Osteocyte (in vitro differentiated cells): ENCODE measurements at regions not wholly inside any gene's neighbourhood (a gene's known extent, or its start where the extent isn't known, plus 50 kb on each side); places are given as distances from the start of the nearest gene placed in this dataset.

Source experiments
- DNase-seq: peaks from one replicate; pipeline ENCODE4 v3.0.0; 2021; ENCODE audit warnings: mixed read lengths; ENCODE audit not compliant: unreplicated experiment; ENCODE audit errors: extremely low spot score
- H3K27ac Mint-ChIP-seq: one replicate; pipeline ENCODE4 v1.8.0; 2021; ENCODE audit warnings: mild to moderate bottlenecking, mixed read lengths; ENCODE audit not compliant: unreplicated experiment
- H3K27me3 Mint-ChIP-seq: one replicate; pipeline ENCODE4 v1.8.0; 2021; ENCODE audit warnings: mixed read lengths; ENCODE audit not compliant: unreplicated experiment
- H3K36me3 Mint-ChIP-seq: one replicate; pipeline ENCODE4 v1.8.0; 2021; ENCODE audit warnings: mixed read lengths; ENCODE audit not compliant: unreplicated experiment
- H3K4me1 Mint-ChIP-seq: one replicate; pipeline ENCODE4 v1.8.0; 2021; ENCODE audit warnings: mixed read lengths; ENCODE audit not compliant: unreplicated experiment
- H3K4me3 Mint-ChIP-seq: one replicate; pipeline ENCODE4 v1.8.0; 2021; ENCODE audit warnings: mild to moderate bottlenecking, moderate library complexity, mixed read lengths; ENCODE audit not compliant: unreplicated experiment
- H3K9me3 Mint-ChIP-seq: one replicate; pipeline ENCODE4 v1.8.0; 2021; ENCODE audit warnings: mixed read lengths; ENCODE audit not compliant: unreplicated experiment
- TF ChIP-seq, protein P1 (sequence below): fragments of 200-600 bp; sonication (generic); IDR thresholded peaks from 2 replicates; pipeline ENCODE4 v1.5.0; 2021; ENCODE audit warnings: antibody characterized with exemption, mild to moderate bottlenecking, moderate library complexity

DNA sequence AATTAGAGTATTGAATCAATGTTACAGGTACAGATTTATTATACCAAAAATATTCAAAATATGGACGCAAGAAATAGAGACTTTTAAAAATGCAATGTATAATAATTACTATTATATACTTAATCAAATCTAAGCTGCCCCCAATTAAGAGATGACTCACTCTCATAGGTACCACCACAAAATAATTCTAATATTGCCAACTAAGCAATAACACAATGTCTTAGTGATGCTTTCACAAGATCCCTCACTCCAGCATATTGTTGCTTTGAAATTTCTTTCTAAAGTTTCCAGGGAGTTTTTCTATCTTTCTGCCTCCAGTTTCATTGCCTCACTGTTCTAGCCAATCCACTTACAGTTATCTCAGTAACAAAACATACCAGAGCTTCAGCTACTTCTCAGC lies 270.0 kb upstream of the PABPC4L start:
- H3K4me1 Mint-ChIP-seq = no peaks in the 10 kb centered on the region
- TF ChIP-seq, protein P1, sequence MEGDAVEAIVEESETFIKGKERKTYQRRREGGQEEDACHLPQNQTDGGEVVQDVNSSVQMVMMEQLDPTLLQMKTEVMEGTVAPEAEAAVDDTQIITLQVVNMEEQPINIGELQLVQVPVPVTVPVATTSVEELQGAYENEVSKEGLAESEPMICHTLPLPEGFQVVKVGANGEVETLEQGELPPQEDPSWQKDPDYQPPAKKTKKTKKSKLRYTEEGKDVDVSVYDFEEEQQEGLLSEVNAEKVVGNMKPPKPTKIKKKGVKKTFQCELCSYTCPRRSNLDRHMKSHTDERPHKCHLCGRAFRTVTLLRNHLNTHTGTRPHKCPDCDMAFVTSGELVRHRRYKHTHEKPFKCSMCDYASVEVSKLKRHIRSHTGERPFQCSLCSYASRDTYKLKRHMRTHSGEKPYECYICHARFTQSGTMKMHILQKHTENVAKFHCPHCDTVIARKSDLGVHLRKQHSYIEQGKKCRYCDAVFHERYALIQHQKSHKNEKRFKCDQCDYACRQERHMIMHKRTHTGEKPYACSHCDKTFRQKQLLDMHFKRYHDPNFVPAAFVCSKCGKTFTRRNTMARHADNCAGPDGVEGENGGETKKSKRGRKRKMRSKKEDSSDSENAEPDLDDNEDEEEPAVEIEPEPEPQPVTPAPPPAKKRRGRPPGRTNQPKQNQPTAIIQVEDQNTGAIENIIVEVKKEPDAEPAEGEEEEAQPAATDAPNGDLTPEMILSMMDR = no peak
- no peaks in the 10 kb centered on the region for H3K36me3 Mint-ChIP-seq
- H3K9me3 Mint-ChIP-seq = peaks cover 4% of the 10 kb centered on the region
- DNase-seq = no peak
- H3K4me3 Mint-ChIP-seq = no peak overlapping the region
- H3K27me3 Mint-ChIP-seq = no peaks in the 10 kb centered on the region
- no peak overlapping the region for H3K27ac Mint-ChIP-seq

DNA sequence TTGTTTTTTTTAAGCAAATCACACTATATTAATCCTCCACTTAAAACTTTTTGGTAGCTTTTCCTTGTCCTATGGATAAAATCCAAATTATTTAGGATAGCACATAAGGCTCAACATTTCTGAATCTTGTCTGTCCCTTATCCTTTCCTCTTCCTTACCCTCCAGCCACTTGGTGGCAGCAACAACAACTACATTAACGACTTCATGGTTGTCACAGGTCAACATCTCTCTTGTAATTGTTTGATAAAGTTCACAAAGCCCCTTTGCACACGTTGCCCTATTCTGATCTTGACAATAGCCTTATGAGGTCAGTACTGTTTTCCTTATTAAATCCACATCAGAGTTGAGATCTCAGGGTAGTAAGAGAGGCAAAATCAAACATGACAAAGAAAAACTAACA lies 269.0 kb upstream of the PABPC4L start:
- no peak overlapping the region for H3K4me3 Mint-ChIP-seq
- DNase-seq = no peak
- TF ChIP-seq, protein P1 = peak; percentile 51
- no peaks in the 10 kb centered on the region for H3K36me3 Mint-ChIP-seq
- no peaks in the 10 kb centered on the region for H3K27me3 Mint-ChIP-seq
- no peaks in the 10 kb centered on the region for H3K9me3 Mint-ChIP-seq
- no peak overlapping the region for H3K27ac Mint-ChIP-seq
- no peaks in the 10 kb centered on the region for H3K4me1 Mint-ChIP-seq

DNA sequence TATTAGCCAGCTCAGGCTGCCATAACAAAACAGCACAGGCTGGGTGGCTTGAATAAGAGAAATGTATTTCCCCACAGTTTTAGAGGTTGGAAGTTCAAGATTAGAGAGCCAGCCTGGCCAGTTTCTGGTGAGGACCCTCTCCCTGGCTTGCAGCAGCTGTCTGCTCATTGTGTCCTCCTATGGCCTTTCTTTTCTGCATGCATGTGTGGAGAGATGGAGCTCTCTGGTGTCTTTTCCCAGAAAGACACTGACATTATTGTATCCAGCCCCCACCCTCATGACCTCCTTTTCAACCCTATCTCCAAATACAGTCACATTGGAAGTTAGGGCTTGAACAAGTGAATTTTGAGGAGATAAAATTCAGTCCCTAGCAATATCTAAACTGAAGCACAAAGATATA lies 263.8 kb upstream of the PABPC4L start:
- H3K36me3 Mint-ChIP-seq = no peaks in the 10 kb centered on the region
- H3K27me3 Mint-ChIP-seq = no peaks in the 10 kb centered on the region
- no peaks in the 10 kb centered on the region for H3K9me3 Mint-ChIP-seq
- DNase-seq = no peak
- TF ChIP-seq, protein P1 = no peak
- H3K27ac Mint-ChIP-seq = no peak overlapping the region
- H3K4me3 Mint-ChIP-seq = no peak overlapping the region
- H3K4me1 Mint-ChIP-seq = no peaks in the 10 kb centered on the region

DNA sequence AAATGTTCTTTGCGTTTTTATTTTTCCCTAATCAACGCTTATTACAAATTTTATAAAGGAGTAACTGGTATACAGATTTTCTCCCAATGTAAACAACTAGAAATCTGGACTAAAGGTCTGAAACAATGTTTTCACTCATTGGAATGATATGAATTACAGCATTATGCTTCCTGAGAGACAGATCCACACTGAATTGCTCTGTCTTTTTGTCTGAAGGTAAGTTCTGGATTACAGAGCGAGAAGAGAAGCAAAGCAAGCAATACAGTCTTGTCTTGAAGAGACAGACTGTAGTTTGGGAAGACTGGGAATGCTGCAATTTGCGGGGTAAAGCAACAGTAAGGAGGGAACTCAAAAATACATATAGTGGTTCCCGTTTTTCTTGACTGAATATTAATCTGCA lies 262.2 kb upstream of the PABPC4L start:
- H3K27me3 Mint-ChIP-seq = no peaks in the 10 kb centered on the region
- no peaks in the 10 kb centered on the region for H3K36me3 Mint-ChIP-seq
- no peak overlapping the region for H3K27ac Mint-ChIP-seq
- TF ChIP-seq, protein P1 = no peak
- DNase-seq = no peak
- no peak overlapping the region for H3K4me3 Mint-ChIP-seq
- no peaks in the 10 kb centered on the region for H3K4me1 Mint-ChIP-seq
- no peaks in the 10 kb centered on the region for H3K9me3 Mint-ChIP-seq

DNA sequence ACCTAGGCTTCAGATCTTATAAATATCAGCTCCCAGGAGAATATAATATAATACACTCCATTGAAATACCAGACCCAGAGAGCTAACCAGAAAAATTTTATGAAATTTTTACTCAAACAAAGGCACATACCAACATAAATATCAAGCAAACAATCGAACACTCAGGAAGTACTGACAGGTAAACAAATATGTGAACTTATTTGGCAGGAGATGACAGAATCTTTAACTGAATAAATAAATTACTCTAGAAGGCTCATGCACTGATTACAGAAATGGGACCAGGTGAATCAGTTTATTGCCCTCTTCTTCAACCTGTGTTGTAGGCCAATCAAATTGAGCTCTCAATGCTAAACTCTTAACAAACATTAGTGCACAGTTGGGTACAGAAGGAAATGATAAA lies 225.2 kb upstream of the PABPC4L start:
- no peaks in the 10 kb centered on the region for H3K36me3 Mint-ChIP-seq
- no peak for DNase-seq
- no peaks in the 10 kb centered on the region for H3K27me3 Mint-ChIP-seq
- no peaks in the 10 kb centered on the region for H3K4me1 Mint-ChIP-seq
- no peak overlapping the region for H3K4me3 Mint-ChIP-seq
- H3K9me3 Mint-ChIP-seq = no peaks in the 10 kb centered on the region
- no peak overlapping the region for H3K27ac Mint-ChIP-seq
- TF ChIP-seq, protein P1 = no peak
